NCI-H446 (cell line): ENCODE measurements at regions not wholly inside any gene's neighbourhood (a gene's known extent, or its start where the extent isn't known, plus 50 kb on each side); places are given as distances from the start of the nearest gene placed in this dataset.
"Not testable (repeated sequence)": the region's sequence is repeated elsewhere in the genome, so short reads cannot be mapped to it uniquely, and the experiment has no call there.

Source experiments
- DNase-seq, 2 experiments: peaks; one replicate each; lab custom pipeline; 2025; lab: John Stamatoyannopoulos, UW

GRCh38 chr9:85332487-85332886 lies 409.3 kb downstream of the AGTPBP1 start:
- DNase-seq: no peak

DNA sequence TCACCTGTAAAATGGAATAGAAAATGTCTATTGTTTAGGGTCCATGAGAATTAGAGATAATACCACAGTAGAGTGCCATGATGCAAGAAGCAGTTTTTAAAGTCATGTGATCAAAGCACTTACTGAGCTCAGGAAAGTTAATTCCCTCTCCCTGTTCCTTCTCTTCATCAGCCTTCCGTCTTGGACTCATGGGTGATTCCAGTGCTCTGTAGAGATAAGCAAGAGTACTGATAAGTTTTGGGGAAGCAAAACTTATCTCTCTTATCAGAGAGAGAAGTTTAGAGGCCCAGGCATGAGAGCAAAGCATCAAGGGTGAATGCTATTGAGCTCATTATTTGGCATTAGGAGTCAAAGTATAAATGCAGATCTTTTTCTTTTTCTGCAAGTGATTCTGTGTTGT lies 410.1 kb downstream of the AGTPBP1 start:
- DNase-seq: no peak

DNA sequence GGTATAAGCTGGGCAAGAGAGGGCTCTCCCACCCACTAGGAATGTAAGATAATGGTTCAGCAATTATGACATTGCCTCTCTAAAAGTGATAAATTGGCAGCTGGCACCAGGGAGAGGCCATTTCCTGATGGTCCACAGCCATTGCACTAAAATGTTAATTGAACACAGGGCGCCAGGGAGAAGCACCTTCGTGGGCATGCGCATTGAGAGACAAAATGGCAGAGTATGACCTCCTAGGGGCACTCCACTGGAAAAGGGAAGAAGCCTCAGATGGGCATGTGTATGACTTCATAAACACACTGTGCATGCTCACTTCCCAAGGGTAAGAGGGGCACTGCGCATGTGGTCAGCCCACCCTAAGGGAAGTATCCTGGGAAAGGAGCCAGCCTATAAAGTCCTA lies 419.2 kb downstream of the AGTPBP1 start:
- no peak for DNase-seq

DNA sequence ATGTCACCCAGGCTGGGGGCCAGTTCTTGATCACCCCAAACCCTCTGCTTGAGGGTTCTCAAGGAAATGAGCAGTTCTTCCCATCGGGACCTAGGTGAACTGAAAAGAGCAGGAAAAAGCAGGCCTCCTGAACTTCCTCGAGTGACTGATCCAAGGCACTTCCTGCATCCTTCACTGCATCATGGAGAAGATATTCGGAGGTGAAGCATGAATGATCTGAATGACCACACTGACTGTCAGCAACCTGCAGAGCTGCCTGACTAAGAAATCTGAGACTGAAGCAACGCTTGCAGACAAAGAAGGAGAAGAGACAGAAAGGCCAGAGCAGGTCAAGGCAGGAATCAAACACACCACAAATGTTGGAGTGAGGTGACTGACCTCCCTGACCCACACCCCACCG lies 420.2 kb downstream of the AGTPBP1 start:
- no peak for DNase-seq

DNA sequence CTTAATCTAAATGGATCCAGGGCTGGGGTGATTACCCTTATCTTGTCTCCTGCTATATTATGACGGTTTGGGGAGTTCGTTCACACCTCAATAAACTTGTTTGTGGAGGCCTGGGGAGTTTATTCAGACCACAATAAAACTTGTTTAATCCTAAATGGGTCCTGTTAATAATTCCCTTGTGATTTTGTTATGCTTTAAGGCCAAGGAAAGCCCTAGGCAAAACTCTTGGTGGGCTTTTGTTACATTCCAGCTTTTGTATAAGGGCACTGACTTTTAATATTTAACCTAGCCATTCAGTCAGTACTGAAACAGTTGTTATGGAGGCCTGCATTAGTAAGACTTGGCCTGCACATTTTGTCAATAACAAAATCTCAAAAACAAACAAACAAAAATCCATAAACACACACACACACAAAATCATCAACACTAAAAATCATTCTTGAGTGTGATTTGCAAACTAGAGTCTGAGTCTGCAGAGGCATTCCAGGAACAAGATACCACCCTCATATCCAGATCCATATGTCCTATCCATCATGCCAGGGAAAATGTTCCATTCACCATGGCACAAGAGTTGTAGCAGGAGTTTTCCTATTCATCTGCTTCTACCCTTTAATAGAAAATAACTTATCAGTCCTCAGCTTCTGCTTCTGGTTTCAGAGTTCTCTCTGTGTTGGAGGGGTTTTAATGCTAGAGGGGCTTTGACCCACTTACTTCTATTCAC lies 421.7 kb downstream of the AGTPBP1 start:
- DNase-seq: no peak

DNA sequence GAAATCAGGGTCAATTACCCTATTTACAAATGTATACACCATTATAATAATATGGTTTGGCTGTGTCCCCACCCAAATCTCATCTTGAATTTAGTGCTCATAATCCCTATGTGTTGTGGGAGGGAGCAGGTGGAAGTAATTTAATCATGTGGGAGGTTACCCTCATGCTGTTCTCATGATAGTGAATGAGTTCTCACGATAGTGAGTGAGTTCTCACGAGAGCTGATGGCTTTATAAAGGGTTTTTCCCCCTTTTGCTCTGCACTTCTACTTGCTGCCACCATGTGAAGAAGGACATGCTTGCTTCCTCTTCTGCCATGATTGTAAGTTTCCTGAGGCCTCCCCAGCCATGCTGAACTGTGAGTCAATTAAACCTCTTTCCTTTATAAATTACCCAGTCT lies 426.2 kb downstream of the AGTPBP1 start:
- DNase-seq: not testable (repeated sequence)

- DNase-seq: no peak
Observed at GRCh38 chr9:85310573-85310972, 431.2 kb downstream of the AGTPBP1 start.

DNA sequence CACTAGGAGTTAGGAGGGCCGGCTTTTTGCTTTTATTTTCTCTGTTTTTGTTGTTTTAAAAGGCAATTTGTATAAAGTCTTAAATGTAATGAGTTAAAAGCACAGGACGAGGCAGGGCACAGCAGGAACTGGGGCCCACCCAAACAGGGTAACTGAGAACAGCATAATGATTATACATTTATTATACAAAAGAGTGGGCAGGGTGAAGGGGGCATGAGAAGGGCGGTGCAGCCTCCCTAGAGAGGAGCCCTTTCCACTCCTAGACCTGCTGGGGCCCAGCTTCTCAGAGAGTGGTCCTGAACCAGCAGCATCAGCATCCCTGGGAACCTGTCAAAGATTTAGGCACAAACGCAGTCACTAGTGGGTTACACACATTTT lies 438.0 kb downstream of the AGTPBP1 start:
- DNase-seq: no peak

GRCh38 chr9:85302938-85303756 lies 438.6 kb downstream of the AGTPBP1 start:
- no peak for DNase-seq

DNA sequence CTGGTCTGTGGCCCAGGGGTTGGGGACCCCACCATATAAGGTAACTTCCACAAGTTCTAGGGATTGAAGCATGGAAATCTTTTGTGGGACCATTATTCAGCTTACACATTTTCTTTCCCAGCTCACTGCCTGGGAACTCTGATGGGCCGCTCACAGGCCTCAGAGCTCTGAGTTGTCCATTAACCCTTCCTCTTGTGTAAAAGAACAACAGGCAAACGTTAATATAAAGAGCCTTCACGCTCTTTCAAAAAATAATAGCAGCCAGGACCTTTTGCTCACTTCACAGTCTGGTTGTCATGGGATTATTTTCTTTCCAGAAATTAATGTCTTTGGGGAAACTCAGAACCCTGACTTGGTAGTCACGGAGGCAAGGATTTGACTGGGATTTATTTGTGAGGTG lies 443.3 kb downstream of the AGTPBP1 start:
- DNase-seq: no peak

- DNase-seq: not testable (repeated sequence)
Observed at GRCh38 chr9:85295244-85295643, 446.5 kb downstream of the AGTPBP1 start.

DNA sequence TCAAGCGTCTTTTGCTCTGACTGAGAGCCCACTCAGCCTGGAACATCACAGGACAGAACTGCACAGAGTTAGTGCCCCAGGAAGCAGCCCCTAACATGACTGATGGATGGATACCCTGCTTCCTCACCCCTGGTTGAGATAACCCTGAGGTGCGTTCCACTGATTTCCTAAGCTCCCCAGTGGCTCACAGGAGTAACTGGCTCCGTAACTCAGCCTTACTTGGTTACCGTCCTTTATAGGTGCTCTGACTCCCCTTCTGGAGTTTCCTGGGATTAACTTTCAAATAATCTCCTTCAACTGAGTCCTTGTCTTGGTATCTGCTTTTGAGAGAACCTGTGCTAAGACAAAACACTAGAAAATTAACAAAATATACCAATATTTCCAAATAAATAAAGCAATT lies 449.5 kb downstream of the AGTPBP1 start:
- DNase-seq: no peak

DNA sequence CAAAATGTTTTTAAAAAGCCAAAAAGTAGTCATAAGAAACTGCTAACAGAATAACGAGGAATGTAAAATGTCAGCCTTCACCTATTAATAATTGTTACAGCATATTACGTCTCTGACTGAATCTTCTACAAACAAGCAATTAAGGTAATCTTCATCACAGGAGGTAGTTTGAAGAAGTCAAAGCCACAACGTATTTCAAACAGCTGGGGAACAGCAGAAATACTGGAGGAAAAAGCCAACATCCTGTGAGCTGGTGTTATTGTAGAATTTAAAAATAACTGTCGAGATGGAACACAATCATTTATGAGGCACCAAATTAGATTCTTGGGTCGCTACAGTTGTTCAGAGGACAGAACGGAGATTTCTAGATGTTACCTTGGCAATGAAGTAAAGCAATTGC lies 450.5 kb downstream of the AGTPBP1 start:
- DNase-seq: no peak

DNA sequence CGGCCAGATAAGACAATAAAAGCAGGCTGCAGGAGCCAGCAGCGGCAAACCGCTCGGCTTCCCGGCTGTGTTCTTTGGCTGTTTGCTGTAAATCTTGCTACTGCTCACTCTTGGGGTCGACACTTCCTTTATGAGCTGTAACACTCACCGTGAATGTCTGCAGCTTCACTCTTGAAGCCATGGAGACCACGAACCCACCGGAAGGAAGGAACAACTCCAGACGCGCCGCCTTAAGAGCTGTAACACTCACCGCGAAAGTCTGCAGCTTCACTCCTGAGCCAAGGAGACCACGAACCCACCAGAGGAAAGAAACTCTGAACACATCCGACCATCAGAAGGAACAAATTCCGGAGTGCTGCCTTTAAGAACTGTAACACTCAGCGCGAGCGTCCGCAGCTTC lies 451.7 kb downstream of the AGTPBP1 start:
- DNase-seq: no peak

DNA sequence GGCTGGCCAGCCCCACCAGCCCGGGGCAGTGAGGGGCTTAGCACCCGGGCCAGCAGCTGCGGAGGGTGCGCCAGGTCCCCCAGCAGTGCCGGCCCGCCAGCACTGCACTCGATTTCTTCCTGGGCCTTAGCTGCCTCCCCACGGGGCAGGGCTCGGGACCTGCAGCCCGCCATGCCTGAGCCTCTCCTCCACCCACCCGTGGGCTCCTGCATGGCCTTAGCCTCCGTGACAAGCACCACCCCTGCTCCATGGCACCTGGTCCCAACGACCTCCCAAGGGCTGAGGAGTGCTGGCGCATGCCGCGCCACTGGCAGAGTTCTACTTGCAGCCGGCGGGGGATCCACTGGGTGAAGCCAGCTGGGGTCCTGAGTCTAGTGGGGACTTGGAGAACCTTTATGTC lies 452.6 kb downstream of the AGTPBP1 start:
- DNase-seq: no peak

DNA sequence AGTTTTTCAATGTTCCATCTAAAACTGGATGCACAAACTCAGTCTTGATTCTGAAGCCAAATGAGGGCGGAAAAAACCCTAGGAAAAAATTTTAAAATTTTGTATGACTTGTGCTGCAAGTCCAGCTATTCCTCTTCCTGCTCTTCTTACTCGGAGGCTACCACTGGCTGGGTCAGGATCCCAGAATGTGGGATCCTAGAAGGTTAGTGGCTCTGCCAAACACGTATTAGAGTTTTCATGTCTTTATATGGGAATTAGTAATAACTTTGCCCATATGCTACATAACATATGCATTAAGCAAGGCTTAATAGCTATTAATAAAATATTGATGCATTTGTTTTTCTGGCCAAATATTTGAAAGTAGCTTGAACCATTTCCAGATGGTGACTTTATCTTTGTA lies 458.3 kb downstream of the AGTPBP1 start:
- DNase-seq: no peak

DNA sequence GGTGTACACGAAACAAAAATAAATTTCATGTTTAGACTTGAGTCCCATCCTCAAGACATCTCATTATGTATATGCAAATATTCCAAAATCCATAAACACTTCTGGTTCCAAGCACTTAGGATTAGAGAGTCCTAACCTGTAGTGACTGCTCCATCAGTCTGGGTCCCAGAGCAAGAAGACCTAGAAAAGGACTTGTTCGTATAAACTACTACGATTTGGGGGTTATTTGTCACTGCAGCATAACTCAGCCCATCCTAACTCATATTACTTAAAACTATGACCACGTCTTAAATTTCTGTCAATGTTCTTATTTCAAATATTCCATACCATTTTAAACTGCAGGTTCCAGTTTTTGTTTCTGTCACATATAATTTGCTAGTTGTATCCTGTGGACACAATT lies 463.0 kb downstream of the AGTPBP1 start:
- no peak for DNase-seq

DNA sequence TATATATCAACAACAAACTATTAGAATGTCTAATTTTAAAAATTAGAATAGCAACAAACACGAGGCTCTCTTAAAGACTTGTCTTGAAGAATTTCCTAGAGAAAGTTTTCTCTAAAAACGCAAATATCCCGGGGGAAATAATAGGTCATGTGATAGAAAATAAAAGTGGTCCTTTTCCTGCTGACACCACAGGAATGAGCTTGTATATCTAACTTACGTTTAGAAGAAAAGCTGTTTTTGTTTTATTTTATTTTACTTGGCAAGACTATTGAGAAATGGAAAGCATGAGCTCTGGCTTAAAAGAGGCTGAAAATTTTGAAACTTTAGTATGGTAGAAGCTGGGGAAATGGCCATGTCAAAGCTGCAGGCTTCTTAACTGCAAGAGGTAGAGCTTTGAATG lies 465.0 kb downstream of the AGTPBP1 start:
- no peak for DNase-seq

DNA sequence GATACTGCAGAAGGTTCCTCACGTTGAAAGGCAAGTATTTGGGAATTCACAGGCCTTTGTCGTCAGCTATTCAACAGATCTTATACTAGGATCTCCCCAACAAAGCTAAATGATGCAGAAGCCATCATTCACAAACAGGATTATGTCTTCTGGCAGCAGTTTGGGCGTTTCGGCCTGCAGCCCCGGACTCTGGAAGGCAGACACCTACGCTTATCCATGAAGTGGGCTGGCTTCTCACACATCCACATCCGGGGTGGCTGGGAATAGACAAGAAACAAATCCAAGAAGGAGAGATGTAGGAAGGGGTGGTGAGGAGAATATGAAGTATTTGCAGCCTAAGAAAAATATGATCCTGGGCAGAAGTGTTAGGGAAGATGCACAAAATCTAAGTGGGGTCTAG lies 471.9 kb downstream of the AGTPBP1 start:
- no peak for DNase-seq

GRCh38 chr9:85268131-85268530 lies 473.6 kb downstream of the AGTPBP1 start:
- DNase-seq: no peak

GRCh38 chr9:85264695-85265094 lies 477.1 kb downstream of the AGTPBP1 start:
- no peak for DNase-seq

GRCh38 chr9:85263288-85263687 lies 478.5 kb downstream of the AGTPBP1 start:
- no peak for DNase-seq

GRCh38 chr9:85262333-85262732 lies 479.4 kb downstream of the AGTPBP1 start:
- no peak for DNase-seq
